Cardiac muscle cell (in vitro differentiated cells and primary cell): ENCODE measurements at regions not wholly inside any gene's neighbourhood (a gene's known extent, or its start where the extent isn't known, plus 50 kb on each side); places are given as distances from the start of the nearest gene placed in this dataset.
A peak's percentile ranks its signal among the peaks of the same experiment; 100 is the strongest.

Experiments used
- DNase-seq, 2 donors: peaks; one replicate each; pipeline versions ENCODE4 v3.0.0 to v3.0.0-alpha.2; 2010 to 2017; ENCODE audit warnings: low read depth in 1 of 2, low spot score in 1 of 2
- H3K27ac ChIP-seq: fragments of 200-600 bp; sonication (generic); 2 replicates; pipeline ENCODE4 v1.5.1; 2016
- H3K27me3 ChIP-seq: fragments of 200-600 bp; sonication (generic); 2 replicates; pipeline ENCODE4 v1.6.0; 2016; ENCODE audit warnings: control low read depth
- H3K36me3 ChIP-seq: fragments of 200-600 bp; sonication (generic); 2 replicates; pipeline ENCODE4 v1.5.1; 2016; ENCODE audit warnings: control low read depth
- H3K4me1 ChIP-seq: fragments of 200-600 bp; sonication (generic); 2 replicates; pipeline ENCODE4 v1.8.1; 2017; ENCODE audit warnings: low read depth, mild to moderate bottlenecking, mixed run types
- H3K4me3 ChIP-seq: fragments of 200-600 bp; sonication (generic); 2 replicates; pipeline ENCODE4 v1.5.1; 2016; ENCODE audit warnings: mild to moderate bottlenecking
- H3K9me3 ChIP-seq: fragments of 200-600 bp; sonication (generic); 2 replicates; pipeline ENCODE4 v1.5.1; 2017; ENCODE audit warnings: low read depth, mild to moderate bottlenecking, control low read depth
- CTCF ChIP-seq: IDR thresholded peaks from 2 replicates; pipeline ENCODE4 v1.5.1; 2012; ENCODE audit warnings: low read depth, mild to moderate bottlenecking, low read length

- TF ChIP-seq CTCF, result no peak
- Histone ChIP-seq H3K27me3 (no peaks in the 10 kb centered on the region), H3K4me1 (no peaks in the 10 kb centered on the region), H3K27ac (no peak overlapping the region), H3K9me3 (no peaks in the 10 kb centered on the region), H3K36me3 (no peaks in the 10 kb centered on the region), H3K4me3 (no peak overlapping the region)
- no peak for DNase-seq
Observed at GRCh38 chr11:121748068-121748467, 295.3 kb upstream of the SORL1-AS1 start.

- no peaks in the 10 kb centered on the region for H3K27me3 ChIP-seq
- H3K27ac ChIP-seq, result no peak overlapping the region
- no peaks in the 10 kb centered on the region for H3K9me3 ChIP-seq
- no peak for TF ChIP-seq CTCF
- H3K4me3 ChIP-seq, result no peak overlapping the region
- H3K4me1 ChIP-seq, result peaks cover 23% of the 10 kb centered on the region
- no peaks in the 10 kb centered on the region for H3K36me3 ChIP-seq
- DNase-seq, result no peak
Observed at GRCh38 chr11:121743285-121743684, 290.5 kb upstream of the SORL1-AS1 start.

- no peaks in the 10 kb centered on the region for H3K27me3 ChIP-seq
- peak; percentile 21 for TF ChIP-seq CTCF
- peak; percentile 22 to 97 for DNase-seq
- H3K4me3 ChIP-seq, result no peak overlapping the region
- H3K4me1 ChIP-seq, result peaks cover 23% of the 10 kb centered on the region
- H3K9me3 ChIP-seq, result no peaks in the 10 kb centered on the region
- H3K27ac ChIP-seq, result peak overlapping the region; percentile 84
- no peaks in the 10 kb centered on the region for H3K36me3 ChIP-seq
Observed at GRCh38 chr11:121741761-121742361, 289.1 kb upstream of the SORL1-AS1 start.

- peak in 1 of 2 donors; percentile 76 for DNase-seq
- Histone ChIP-seq H3K9me3 (no peaks in the 10 kb centered on the region), H3K4me3 (no peak overlapping the region), H3K27ac (peak overlapping the region; percentile 84), H3K36me3 (no peaks in the 10 kb centered on the region), H3K4me1 (peaks cover 23% of the 10 kb centered on the region), H3K27me3 (no peaks in the 10 kb centered on the region)
- no peak for TF ChIP-seq CTCF
Observed at GRCh38 chr11:121741351-121741760, 288.6 kb upstream of the SORL1-AS1 start.

- H3K27ac ChIP-seq, result peak overlapping the region; percentile 84
- H3K36me3 ChIP-seq, result no peaks in the 10 kb centered on the region
- no peak overlapping the region for H3K4me3 ChIP-seq
- no peaks in the 10 kb centered on the region for H3K9me3 ChIP-seq
- H3K4me1 ChIP-seq, result peaks cover 23% of the 10 kb centered on the region
- no peaks in the 10 kb centered on the region for H3K27me3 ChIP-seq
- no peak for DNase-seq
- no peak for TF ChIP-seq CTCF
Observed at GRCh38 chr11:121740902-121741301, 288.1 kb upstream of the SORL1-AS1 start.
